NCI-H82 treated with DMSO at 0.1 percent for 48 hours (cell line): ENCODE measurements at regions not wholly inside any gene's neighbourhood (a gene's known extent, or its start where the extent isn't known, plus 50 kb on each side); places are given as distances from the start of the nearest gene placed in this dataset.
"Not testable (repeated sequence)": the region's sequence is repeated elsewhere in the genome, so short reads cannot be mapped to it uniquely, and the experiment has no call there.

ENCODE experiments used
- DNase-seq: peaks from one replicate; lab custom pipeline; 2025; ENCODE audit not compliant: unreplicated experiment; lab: John Stamatoyannopoulos, UW

DNA sequence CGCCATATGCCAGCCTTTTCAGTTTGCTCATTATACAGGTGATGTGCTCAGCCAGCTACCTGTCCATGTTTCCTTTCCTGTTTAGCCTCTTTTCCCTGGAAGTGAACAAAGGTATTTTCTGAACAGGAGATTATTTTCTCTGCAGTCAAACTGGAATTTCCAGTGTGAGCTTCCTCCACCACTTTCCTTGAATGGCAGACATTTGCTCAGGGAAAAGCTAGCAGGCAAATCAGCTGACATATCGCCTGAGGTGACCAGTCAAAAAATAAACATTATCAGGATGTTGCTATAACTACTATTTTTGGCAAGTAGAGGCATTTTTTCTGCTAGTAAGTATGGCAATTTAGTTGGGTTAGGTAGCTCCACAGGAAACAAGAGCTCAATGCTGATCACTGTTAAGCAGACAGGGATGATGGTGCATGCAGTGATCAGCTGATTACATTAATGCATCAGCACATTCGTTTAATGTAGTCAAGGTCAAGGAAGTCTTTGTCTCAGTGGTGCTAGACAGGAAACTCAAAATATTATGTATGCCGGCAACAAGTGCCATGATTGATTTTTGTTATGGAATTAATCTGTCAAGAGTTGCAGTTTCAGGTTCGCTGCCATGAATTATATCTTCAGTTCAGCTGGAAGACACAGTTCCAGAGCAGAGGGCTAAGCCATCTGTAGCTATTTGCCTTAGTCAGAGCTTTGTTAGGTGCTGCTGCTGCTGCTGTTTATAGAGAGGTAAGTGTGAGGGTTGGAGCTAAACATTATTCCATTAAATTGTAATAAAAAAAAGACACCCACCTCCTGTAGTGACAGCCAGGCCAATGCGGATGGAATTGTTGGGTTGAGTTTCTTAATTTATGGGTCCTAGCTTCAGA, 179.7 kb upstream of the ST6GALNAC5 start:
- DNase-seq = no peak

DNA sequence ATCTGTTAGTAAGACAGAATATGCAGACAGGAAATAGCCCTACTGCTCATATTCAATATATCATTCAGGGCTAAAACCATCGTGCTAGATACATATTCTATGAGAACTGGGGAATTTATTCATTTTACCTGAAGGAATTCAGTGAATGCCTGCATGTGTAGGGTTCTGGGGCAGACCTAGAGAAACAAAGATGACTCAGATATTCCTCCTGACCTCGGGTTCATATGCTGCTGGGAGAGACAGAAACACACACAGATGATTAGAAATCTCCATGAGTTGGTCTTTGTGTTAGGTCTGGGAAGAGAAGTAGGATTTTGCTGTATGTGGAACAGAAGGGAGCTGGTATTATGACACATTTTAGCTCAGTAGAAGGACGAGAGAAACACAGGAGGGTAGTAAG, 176.5 kb upstream of the ST6GALNAC5 start:
- DNase-seq = no peak

DNA sequence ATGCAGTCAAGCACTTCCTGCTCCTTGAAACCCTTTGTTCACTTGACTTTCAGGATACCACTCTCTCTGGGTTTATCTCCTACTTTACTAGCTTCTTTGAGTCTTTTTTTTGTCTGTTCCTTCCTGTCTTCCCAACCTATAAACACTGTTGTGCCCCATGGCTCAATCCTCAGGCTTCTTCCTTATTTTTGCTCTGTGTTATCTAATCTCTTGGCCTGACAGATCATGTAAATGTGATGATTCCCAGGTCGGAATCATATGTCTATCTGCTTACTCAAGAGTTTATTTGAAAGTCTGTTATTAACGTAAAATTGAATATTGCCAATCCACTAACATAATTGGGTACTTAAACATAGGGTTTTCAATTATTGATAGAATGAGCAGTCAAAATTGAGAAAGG, 171.7 kb upstream of the ST6GALNAC5 start:
- no peak for DNase-seq

DNA sequence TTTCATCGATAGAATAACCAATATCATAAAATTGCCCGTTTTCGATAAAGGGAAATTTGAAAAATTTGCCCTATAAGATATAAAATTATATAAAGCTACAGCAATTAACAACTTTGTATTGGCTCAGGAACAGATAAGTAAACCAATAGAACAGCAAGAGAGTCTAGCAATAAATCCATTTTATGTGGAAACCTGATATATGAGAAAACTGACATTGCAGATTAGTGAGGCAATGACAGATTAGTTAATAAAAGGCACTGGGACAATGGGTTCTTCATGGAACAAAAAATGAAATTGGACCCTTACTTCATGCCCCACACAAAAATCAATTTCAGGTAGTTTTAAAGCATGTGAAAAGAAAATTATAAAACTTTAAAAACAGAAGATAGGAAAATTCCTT, 169.9 kb upstream of the ST6GALNAC5 start:
- no peak for DNase-seq

DNA sequence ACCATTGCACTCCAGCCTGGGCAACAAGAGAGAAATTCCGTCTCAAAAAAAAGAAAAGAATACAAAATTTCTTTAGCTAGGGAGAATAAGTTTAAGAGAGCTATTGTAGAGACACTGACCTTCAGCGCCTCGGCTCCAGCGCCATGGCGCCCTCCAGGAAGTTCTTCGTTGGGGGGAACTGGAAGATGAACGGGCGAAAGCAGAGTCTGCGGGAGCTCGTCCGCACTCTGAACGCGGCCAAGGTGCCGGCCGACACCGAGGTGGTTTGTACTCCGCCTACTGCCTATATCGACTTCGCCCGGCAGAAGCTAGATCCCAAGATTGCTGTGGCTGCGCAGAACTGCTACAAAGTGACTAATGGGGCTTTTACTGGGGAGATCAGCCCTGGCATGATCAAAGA, 167.6 kb upstream of the ST6GALNAC5 start:
- DNase-seq = not testable (repeated sequence)

DNA sequence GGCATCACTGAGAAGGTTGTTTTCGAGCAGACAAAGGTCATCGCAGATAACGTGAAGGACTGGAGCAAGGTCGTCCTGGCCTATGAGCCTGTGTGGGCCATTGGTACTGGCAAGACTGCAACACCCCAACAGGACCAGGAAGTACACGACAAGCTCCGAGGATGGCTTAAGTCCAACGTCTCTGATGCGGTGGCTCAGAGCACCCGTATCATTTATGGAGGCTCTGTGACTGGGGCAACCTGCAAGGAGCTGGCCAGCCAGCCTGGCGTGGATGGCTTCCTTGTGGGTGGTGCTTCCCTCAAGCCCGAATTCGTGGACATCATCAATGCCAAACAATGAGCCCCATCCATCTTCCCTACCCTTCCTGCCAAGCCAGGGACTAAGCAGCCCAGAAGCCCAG, 167.1 kb upstream of the ST6GALNAC5 start:
- not testable (repeated sequence) for DNase-seq

DNA sequence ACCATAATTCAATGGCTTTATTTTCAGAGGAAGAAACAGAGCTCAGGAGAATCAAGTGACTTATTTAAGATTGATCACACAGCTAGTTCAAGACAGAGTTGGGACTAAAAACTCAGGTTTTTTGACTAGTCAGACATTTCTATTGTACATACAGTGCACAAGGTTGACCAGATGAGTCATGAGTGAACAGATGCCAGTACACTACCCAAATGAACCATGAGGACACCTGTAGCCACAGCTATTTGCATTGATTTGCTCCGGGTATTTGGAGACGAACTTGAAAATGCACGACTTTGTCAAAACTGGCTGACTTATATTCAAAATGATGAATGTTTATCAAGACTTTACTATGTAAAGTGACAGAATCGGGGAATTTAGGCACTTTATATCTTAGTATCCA, 161.7 kb upstream of the ST6GALNAC5 start:
- DNase-seq = no peak

DNA sequence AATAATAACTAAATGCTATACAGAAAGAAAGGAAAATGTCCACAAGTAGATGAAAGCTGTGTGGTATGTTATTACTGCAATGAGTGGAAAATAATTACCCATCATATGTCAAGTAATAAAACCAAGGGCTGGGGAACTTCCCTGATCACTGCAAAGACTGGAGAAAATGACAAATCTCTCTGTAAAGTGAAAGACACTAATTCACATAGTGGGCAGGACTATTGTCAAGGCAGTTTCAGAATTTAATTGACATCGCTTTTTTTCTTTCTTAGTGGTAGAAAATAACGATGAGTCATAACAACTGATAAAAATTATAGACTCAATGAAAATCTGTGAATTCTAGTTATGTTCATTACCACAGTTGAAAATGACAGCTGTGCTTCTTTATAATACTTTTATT, 153.7 kb upstream of the ST6GALNAC5 start:
- DNase-seq = no peak

DNA sequence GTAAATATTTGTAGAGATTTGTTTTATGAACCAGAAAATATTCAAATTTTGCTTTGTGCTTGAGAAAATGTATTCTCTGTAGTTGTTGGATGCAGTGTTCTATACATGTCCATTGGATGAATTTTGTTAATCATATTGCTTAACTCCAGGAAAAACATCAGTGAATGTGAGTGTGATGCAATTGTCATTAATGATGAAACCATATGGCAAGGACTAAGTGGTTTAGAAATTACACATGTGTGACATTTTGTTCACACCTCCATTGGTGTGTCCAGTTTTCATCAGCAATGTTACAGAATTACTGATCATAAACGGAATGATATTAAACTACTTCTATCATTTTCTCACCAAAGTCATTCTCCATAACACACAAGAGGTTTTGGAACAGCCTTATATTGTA, 151.8 kb upstream of the ST6GALNAC5 start:
- no peak for DNase-seq

DNA sequence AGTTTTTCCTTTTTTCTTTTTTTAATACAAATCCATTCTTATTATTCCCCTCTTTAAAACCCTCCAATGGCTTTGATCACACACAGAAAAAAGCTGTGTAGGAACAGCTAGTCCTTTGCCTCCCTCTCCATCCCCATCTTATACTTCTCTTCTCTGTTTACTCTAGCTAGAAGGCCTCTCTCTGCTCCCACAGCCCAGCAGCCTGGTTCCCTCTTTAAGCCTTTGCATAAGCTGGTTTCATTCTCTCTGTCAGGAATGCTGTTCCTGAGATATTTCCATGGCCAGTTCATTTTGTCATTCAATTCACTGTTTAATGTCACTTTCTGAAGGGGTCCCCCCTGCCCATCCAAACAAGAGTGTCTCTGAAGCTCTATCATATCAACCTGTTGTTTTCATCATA, 143.3 kb upstream of the ST6GALNAC5 start:
- DNase-seq = no peak

DNA sequence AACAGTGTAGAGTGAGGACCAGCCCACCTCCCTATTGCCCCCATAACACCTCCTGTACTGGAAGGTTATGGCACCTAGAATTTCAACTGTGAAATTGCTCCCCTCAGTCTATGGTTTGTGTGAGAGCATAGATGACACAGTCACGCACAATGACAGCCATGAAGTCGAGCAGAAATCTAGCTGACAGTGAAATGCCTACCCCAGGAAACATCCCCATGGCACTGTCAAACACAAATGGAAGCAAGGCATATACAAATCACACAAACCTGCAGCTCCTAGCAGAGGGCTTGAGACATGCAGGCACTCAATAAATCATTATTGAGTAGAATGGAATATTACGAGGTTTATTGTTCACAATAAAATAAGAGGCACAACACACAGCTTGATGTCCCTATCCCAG, 142.5 kb upstream of the ST6GALNAC5 start:
- DNase-seq = no peak

DNA sequence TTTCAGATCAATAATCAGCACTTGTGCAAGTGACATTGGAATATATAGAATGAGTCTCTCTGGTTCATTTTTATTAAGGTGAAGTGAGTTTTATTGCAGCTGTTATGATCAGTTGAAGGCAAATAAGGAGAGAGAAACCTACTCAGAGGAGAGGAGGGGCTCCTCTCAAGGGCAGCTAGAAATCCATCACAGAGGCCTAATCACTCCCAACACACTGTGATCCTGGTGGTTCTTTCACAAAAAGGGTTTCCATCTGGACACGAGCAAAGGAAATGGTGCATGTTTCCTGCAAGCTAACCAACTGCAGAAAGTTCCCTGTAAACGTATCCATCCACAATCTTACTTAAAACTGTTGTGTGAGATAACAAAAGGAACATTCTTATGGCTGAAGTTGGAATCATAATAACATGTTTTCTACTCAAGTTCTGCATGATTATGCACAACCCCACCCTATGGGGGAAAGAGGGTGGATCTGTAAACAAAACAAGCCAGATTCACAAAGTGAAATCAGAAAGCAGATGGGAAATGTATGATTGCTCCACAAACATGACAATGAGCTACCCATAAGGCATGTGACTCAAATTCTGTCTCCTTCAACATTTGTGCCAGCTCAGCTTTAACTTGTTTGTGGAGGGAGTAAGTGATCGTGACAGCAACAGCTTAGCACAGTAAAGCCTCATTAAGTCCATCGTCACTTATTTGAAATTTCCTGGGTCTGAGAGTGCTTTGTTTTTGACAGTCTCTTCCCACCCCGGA, 141.2 kb upstream of the ST6GALNAC5 start:
- no peak for DNase-seq

DNA sequence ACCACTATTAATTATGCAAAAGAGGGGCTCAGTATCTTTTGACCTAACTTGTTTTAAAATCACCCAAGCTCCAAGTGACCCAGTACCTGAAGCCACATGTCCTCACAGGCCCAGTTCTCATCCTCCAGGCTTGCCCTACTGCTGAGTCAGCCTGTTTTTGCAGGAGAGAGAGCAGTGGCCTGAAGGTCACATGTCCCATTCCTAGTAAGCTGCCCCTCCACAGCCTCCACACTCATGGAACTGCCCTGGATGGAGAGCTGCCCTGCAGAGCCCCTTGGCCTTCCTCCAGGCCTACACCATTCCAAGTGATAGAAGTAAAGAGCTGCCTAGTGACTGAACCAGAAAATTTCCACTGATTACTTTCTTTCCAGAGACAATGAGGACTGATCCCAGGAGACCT, 139.8 kb upstream of the ST6GALNAC5 start:
- no peak for DNase-seq

DNA sequence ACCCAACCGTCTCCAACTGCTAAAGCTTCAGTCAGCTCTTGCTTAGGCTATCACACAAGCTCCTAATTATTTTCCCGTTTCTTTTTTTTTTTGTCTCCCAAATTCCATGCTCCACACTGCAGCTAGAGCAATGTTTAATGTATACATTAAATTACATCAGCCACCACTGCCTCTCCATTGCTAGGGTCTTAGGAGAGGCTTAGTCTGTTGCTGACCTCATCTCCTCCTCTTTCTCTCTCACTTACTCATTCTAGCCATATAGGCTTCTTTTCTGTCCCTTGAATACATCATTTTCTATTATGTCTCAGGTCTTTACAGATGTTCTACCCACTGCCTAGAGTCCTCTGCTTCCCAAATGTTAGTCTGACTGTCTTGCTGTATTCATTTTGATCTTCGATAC, 138.1 kb upstream of the ST6GALNAC5 start:
- DNase-seq = no peak

DNA sequence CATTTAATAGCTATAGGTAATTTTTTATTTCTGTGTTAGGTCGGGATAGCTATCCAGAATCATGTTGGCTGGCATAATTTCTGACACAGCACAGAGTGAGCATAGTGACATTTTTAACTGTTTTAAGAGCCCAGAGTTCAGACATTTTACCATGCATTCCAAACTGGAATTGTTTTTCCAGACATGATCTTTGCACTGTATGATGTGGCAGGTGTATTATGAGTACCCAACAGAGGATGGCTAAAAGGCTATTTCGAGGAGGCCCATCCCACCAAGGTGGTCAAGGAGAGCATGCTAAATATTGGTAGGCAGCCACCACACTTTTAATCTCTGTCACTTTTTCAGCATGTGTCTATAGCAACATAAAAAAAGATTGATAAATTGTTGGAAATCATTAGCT, 137.3 kb upstream of the ST6GALNAC5 start:
- no peak for DNase-seq

DNA sequence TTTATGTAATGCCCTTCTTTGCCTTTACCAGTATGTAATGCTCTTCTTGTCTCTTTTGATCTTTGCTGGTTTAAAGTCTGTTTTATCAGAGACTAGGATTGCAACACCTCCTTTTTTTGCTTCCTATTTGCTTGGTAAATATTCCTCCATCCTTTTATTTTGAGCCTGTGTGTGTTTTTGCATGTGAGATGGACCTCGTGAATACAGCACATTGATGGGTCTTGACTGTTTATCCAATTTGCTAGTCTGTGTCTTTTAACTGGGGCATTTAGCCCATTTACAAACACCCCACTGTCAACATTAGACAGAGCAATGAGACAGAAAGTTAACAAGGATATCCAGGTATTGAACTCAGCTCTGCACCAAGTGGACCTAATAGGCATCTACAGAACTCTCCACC, 128.9 kb upstream of the ST6GALNAC5 start:
- DNase-seq = not testable (repeated sequence)

DNA sequence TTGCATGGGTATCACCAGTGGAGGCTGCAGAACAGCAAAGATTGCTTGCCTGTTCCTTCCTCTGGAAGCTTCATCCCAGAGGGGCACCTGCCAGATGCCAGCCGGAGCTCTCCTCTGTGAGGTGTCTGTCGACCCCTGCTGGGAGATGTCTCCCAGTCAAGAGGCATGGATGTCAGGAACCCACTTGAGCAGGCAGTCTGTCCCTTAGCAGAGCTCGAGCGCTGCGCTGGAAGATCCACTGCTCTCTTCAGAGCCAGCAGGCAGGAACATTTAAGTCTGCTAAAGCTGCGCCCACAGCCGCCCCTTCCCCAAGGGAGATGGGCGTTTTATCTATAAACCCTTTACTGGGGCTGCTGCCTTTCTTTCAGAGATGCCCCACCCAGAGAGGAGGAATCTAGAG, 126.3 kb upstream of the ST6GALNAC5 start:
- DNase-seq = not testable (repeated sequence)

DNA sequence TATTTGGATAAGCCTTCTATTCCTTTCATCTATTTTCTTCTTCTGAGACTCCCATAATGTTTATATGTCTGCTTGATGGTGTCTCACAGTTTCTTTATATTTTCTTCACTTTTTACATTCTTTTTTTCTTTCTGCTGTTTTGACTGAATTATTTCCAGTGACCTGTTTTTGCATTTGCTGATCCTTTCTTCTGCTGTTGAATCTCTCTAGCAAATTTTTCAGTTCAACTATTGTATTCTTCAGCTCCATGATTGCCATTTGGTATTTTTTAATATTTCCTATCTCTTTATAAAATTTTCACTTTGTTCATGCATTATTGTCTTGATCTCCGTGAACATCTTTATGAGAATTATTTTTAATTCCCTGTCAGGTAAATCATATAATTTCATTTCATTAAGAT, 122.3 kb upstream of the ST6GALNAC5 start:
- no peak for DNase-seq

DNA sequence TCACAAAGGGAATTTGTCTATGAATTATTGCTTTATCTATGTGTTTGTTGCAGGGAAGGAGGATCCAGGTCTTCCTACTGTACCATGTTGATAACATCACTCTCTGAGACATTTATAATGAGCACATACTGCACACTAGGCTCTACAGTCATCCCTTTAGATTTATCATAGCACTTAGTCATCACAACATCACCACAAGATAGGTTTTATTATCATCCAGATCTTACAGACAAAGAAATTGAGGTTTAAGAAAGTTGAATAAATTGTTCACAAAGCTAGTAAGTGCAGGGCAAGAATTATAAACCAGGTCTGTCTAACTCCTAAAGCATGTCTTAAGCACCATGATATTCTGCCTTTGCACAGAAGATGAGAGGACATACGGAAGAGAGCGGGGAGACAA, 121.1 kb upstream of the ST6GALNAC5 start:
- no peak for DNase-seq

DNA sequence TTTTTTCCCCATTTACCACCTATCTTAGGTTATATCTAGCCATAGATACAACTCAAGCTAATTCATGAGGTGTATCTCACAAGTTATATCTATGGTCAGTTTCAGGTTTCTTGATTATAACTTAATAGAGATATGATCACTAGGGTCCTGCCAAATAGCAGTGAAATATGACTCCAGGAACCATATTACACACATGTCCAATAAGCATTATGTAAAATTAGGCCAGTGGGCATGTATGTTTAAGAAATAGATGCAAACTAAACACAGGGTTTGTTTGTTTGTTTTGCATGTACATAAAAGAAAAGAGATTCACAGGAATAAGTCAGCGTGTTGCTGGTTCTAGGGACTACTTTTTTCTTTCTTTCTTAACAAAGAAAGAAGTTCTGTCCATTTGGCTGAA, 112.5 kb upstream of the ST6GALNAC5 start:
- DNase-seq = no peak

DNA sequence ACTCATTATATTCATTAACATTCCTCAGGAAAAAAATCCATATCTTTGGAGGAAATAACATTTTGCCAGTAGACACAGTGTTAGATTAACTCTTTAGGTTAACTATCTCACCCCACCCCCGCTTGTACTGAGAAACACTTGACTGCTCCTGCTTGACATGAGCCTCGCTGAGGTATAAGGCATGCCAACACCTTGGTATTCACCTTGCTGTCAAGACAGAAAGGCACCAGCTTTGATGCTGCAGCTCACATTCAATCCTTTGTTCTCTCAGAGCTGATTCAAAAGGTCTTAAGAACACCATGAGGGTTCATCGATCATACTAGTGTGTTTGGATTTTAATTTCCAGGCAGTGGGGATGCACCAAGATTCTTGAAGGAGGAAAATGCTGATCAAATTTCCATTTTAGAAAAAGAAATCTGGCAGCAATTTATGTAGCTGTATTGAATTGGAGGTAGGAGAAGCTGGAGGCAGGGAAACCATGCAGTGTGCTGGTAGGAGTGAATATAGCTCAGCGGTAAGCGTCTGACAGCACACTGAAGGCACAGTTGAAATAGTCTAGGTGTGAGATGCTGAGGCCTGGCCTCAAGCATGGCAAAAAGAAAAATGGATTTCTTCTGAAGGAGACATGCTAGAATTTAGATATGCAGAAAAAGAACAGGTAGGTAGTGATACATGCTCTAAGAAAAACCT, 108.0 kb upstream of the ST6GALNAC5 start:
- DNase-seq = no peak

DNA sequence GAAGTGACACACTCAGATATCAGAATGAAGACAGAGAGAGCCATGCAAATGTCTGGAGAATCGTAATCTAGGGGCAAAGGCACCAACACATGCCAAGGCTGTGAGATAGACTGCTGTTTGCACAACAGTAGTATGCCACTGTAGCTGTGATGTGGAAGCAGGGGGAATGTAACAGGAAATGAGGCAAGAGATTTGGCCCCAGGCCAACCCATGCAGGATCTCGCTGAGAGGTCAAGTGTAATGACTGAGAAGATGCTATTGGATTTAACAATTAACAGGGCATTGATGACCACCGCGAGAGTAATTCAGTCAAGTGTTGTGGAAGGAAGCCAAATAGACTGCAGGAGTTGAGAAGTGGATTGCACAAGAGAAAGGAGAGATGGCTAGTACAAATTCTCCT, 107.3 kb upstream of the ST6GALNAC5 start:
- peak; percentile 61 for DNase-seq
